ENCODE measurements at regions not wholly inside any gene's neighbourhood (a gene's known extent, or its start where the extent isn't known, plus 50 kb on each side); places are given as distances from the start of the nearest gene placed in this dataset.

DNA sequence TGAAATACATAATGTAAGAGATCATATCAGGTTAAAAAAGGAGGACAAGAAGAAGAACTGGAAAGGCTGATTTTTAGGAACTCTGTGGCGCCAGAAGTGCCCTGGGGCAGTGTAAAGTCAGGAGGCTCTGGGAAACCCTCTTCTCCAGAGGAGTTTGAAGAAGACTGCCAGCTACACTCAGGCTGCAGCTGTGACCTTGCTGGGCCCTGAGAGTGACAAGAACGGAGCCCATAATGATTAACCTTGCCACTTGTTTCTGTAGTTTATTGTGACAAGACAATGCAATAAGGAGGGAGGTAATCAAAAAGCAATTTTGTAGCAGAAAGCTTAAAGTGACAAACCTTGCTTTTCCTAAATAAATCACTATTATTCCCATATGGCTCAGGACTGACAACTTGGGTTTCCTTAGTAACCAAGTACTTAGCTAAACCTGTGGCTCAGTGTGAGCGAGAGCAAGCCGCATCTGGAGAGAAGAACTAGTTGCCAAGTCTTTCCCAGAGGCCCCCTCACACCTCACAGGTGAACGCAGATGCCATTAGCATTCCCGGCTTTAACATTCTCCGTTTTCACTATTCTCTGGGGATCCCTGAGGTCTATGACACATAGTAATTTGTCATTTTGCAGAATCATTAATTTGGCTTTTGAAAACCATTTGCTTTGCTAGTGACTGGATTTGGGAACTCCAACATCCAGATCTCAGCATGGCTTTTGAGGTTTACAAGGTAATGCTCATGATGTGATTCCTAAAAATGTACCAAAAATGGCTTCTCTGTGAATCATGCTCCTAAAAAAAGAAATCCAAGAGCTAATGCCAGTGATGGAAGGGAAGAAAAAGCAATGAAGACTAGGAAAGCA, 115.9 kb downstream of the OMA1 start:
- TF ChIP-seq, protein P1, sequence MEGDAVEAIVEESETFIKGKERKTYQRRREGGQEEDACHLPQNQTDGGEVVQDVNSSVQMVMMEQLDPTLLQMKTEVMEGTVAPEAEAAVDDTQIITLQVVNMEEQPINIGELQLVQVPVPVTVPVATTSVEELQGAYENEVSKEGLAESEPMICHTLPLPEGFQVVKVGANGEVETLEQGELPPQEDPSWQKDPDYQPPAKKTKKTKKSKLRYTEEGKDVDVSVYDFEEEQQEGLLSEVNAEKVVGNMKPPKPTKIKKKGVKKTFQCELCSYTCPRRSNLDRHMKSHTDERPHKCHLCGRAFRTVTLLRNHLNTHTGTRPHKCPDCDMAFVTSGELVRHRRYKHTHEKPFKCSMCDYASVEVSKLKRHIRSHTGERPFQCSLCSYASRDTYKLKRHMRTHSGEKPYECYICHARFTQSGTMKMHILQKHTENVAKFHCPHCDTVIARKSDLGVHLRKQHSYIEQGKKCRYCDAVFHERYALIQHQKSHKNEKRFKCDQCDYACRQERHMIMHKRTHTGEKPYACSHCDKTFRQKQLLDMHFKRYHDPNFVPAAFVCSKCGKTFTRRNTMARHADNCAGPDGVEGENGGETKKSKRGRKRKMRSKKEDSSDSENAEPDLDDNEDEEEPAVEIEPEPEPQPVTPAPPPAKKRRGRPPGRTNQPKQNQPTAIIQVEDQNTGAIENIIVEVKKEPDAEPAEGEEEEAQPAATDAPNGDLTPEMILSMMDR (IDR thresholded peaks at IDR 0.05; ENCODE audit: insufficient read depth, missing control alignments): no peak
- FAIRE-seq (no peak), DNase-seq (ENCODE audit: insufficient read length, low spot score) (no peak)

DNA sequence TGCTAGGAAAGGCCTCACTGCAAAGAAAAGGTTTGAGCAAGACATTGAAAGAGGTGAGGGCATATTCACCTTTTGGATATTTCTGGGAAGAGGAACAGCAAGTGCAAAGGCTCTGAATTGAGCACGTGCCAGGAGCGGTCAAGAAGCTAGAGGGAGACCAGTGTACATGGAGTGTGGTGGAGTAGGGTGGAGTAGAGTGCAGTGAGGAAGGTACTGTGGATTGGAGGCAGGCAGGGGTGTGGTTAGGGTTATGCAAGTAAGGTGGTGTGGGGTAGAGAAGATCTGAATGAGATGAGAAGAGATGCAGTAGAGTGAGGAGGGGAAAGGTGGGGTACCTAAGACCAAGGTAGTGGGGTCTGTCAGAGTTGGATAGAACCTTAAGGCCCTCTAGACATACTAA, 119.6 kb downstream of the OMA1 start:
- TF ChIP-seq, protein P1 (IDR thresholded peaks at IDR 0.05; ENCODE audit: insufficient read depth, missing control alignments): no peak
- DNase-seq (ENCODE audit: insufficient read length, low spot score): no peak
- FAIRE-seq: no peak

DNA sequence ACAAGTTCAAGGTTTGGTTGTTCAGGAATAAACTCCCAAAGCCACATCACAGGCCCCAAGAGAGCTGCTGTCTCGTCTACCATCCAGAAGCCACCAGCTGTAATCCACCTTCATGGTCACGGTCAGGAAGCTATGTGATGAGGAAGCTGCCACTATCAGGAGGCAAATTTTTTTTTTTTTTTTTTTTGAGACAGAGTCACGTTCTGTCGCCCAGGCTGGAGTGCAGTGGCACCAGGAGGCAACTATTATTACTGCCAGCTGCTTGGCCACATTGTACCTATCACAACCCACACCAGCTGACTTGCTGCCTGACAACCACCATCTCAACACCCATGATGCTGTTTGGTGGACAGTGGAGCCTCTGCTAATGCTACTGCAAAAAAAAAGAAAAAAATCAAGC, 124.1 kb downstream of the OMA1 start:
- DNase-seq (ENCODE audit: insufficient read length, low spot score): no peak
- no peak for FAIRE-seq

DNA sequence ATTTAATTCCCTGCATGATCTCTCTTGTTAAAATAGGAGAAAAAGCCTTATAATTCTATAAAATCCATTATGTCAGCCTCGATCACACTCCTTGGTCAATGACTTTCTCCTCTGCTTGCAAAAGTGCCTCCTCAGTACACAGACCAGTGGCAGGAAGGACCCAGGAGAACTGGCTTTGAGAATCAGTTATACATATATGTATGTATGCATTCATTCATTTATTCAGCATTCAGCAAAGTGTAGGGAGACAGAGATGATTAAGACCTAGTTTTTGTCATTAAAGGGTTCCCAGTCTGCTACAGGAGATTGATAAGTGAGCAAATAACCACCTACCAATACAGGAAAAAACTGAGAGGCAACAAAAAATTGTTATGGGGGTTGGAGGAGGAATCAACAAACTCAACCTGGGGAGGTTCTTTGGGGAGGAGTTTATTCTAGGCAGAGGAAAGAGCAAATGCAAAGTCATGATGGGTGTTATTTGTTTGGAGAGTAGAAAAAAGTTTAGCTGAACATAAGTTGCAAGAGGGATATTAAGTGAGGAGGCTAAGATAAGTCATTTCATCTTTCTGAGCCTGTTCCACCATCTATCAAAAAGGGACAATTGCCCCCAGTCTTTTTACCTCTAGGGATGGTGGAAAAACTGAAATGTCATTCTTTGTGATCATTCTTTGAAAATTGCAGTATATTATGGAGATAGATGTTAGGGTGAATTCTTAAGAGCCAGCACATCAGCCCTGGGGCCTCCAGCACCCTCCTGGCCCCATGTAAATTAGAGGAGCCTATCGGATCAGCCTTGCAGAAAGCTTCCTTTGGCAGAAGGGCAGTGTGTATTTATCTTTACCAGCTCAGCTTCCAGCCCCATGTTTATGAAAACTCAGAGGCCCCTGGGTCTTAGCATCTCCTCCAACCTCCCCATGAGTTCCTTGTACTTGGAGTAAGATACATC, 128.0 kb downstream of the OMA1 start:
- DNase-seq (ENCODE audit: insufficient read length, low spot score): no peak
- FAIRE-seq: no peak

More for the DNA sequence above, 124.1 kb downstream of the OMA1 start:
- TF ChIP-seq, protein P1 (IDR thresholded peaks at IDR 0.05; ENCODE audit: insufficient read depth, missing control alignments): no peak

DNA sequence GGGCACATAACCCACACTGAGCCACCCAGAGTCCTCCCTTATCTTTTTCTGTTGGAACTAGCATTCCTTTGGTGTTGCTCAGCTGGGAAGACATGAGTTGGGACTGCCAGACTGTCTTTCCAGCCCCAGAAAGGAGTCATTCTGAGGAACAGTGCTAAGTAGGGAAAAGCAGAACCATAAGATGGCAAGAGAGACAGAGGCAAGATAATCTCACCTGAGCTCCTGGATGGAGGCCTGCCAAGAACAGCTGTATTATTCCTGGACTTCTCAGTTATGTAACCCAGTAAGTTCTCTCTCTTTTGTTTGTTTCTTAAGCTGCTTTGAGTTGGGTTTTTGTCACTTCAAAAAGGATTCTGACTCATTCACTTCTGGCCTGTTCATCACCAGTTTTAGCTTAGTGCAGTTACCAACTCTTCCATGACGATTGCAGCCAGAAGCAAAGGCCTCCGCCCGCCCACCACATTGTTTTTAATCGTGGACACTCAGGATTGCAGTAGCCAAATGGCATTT, 134.4 kb downstream of the OMA1 start:
- TF ChIP-seq, protein P1 (IDR thresholded peaks at IDR 0.05; ENCODE audit: insufficient read depth, missing control alignments): no peak
- no peak for FAIRE-seq
- no peak for DNase-seq (ENCODE audit: insufficient read length, low spot score)

More for the DNA sequence above, 128.0 kb downstream of the OMA1 start:
- TF ChIP-seq, protein P1 (IDR thresholded peaks at IDR 0.05; ENCODE audit: insufficient read depth, missing control alignments): no peak

DNA sequence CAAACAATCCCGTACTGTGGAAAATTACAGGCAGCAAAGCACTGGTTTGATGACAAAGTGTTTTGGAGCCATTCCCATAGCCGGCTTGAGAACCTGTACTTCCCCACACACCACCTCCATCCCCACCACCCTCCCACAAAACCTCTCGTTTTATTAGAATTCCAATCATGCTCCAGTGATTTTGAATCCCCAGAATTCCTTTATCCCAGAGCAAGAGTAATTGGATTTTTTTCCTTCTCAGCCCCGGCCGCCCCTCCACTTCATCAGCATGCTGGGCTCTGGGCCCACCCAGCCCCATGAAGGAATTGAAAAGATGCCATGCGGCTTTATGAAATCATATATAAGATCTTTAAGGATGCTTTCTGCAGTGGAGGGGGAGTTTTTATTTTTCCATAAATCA, 136.6 kb downstream of the OMA1 start:
- FAIRE-seq (no peak), DNase-seq (ENCODE audit: insufficient read length, low spot score) (no peak)

More for the DNA sequence above, 136.6 kb downstream of the OMA1 start:
- TF ChIP-seq, protein P1 (IDR thresholded peaks at IDR 0.05; ENCODE audit: insufficient read depth, missing control alignments): no peak

All from D721Med (cell line).